NK-92 treated with Interleukin-12 subunit alpha and Interleukin-12 subunit beta, amount 100 ng/mL, for 24 hours (cell line): ENCODE measurements at regions not wholly inside any gene's neighbourhood (a gene's known extent, or its start where the extent isn't known, plus 50 kb on each side); places are given as distances from the start of the nearest gene placed in this dataset.

ENCODE experiments used
- DNase-seq: peaks from one replicate; lab custom pipeline; 2025; lab: John Stamatoyannopoulos, UW

DNA sequence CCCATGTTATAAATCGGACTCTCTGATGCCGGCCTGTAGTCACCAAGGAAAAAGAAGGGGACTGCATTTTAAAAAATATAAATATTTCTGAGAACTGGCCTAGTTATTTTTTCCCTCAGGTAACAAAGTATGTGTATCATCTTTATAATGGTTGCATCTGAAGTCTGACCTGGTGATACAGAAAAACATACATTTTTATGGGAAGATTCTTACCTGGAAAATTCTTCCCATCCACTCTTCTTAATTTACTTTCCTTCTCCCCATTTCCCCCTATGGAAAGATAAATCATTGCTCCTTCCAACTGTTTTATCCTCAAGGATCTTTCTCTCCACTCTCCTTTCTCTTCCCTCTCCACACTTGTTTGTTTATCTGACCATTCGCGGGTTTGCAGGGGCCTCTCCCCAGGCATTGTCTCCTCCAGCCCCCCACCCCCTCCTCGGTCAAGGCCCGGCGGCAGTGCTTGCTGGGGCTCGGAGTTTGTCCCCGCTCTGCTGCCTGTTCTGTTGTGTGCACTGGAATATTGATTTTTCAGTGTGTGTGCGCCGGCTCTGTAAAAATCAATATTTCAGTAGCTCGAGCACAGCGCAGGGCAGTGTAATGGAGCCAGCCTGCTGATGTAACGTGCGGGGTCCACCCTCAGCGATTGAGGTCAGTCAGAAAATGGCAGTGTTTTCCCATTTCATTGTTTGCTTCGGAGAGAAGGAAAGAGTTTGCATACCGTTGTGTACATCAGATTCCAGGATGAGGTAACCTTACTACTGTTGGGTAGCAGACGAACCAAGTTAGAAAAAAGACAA is 199.5 kb upstream of the NFE2L3 start:
- no peak for DNase-seq

DNA sequence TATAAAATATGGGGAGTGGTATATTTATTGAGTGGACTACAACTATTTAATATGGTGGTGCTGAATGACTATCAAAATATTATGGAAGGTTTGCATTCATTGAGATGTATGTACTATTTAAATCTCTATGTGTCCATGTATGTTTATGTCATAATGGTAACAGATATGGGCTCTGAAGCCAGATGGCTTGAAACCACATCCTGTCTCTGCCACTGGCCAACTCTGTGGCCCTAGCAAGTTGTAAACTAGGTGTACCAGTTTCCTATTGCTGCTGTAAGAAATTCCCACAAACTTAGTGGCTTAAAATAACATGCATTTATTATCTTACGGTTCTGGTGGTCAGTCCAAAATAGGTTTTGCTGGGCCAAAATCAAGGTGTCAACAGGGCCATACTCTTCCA is 198.1 kb upstream of the NFE2L3 start:
- DNase-seq = no peak

DNA sequence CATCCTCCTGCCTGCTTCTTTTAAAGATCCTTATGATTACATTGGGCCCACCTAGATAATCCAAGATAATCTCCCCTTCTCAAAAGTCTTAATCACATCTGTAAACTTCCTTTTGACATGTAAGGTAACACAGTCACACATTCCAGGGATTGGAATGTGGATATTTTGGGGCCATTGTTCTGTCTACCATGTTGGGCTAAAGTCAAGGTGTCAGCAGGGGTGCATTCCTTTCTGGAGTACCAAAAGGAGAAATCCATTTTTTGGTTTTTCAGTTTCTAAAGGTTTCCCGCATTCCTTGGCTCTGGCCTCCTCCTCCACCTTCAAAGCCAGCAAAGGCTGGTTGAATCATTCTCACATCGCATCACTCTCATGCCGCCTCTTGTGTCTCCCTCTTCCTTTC is 197.6 kb upstream of the NFE2L3 start:
- DNase-seq = no peak

DNA sequence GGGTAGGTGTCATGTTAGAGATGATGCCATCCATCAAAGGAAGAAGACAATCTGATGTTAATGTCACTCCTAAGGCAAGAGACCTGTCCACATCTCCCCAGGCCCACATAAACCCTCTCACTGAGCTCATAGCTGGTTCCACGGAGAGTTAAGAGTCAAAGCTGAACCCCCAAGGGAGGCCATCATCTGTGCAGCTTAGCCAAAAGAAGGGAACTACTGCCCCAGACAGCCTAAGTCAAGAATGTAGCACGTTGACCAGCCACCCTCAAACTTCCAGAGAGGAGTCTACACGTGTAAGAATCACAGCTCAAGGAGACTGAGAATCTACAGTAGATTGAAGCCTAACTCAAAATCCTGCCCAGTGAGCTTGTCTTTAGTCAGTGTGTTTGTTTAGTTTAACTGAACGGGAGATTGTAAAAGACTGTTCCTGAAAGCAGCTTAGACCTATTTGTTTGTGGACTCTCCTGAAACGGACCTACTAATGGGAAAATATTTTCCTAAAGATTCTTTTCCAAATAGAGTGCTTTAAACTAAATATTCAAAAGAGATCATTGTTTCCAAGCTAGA is 192.7 kb upstream of the NFE2L3 start:
- no peak for DNase-seq

DNA sequence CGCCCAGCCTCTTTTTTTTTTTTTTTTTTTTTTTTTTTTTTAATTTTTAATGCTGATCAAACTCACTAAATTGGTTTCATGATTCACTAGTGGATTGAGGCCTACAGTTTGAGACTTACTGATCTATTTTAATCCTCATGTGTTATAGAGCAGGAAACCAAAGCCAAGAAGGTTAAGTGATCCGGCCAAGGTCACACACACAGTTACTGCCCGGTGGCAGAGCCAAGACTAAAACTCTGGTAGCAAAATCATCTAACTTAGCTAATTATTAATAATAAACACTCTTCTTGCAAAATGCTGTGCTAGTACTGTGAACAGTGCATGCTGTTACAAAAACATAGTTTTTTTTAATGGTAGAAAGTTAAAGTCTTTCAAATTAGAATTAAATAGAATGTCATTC is 188.3 kb upstream of the NFE2L3 start:
- no peak for DNase-seq

DNA sequence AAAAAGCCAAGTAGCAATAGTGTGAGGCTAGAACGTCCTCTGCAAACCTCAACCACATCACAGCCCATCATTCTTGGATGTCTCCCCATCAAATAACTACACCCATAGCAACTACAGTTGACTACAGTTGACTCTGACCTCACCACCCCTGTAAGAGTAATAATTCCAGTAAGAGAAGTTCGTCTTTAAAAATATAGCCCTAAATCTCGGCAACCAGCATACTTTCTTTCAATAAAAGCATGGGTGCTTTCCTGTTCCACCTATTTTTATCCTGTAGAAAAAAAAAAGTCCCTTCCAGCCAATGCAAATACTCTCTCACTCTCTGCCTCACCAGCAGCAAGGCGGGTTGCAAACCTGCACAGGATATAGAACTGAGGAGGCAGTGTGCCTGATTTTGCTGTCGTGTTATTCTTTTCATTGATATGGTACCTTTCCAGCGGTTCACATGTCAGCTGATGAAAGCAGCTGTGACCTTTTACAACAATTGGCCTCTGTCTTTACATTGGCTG is 187.5 kb upstream of the NFE2L3 start:
- no peak for DNase-seq

DNA sequence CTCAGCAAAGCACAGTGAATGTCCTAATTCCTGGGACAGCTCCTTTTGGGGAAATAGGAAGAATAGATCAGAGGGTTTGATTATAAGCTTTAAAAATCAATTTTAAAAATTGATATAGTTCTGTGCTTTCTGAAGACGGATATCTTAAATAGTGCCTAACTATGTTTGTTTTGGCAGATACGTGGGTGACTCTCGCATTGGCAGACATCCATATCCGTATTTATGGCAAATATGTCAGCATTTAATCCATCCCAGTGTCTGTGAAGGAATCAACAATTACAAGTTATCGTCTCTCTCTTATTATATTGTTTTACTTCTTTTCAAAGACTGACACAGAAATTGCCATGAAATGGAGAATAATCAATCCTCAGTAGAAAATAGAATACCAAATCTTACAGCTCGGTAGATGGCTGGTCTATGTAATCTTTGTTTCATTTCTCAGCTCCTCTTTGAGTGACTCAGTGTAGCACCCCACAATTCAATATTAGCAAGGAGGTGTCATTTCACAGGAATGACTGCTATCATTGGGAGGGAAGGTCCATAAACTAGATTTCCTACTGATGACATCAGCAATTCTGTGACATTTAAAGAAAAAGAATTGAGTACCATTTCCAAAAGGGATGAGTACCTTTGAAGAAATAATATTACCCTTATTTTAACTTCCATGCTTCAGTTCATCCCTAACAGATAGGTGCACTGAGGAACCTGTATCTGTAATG is 186.4 kb upstream of the NFE2L3 start:
- no peak for DNase-seq

DNA sequence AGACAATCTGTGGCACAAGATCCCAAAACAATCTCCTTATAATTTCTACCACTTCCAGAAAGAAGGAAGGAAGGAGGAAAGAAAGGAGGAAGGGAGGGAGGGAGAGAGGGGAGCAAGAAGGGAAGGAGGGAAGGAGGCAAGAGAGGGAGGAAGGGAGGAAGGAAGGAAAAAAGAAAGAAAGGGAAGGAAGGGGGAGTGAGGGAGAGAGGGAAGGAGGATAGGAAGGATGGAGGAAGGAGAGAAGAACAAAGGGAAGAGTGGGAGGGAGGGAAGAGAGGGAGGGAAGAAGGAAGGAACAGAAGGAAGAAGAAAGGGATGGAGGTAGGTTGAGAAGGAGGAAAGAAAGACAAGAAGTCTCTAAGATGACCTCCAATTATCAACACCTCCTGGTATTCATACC is 185.5 kb upstream of the NFE2L3 start:
- DNase-seq = no peak

DNA sequence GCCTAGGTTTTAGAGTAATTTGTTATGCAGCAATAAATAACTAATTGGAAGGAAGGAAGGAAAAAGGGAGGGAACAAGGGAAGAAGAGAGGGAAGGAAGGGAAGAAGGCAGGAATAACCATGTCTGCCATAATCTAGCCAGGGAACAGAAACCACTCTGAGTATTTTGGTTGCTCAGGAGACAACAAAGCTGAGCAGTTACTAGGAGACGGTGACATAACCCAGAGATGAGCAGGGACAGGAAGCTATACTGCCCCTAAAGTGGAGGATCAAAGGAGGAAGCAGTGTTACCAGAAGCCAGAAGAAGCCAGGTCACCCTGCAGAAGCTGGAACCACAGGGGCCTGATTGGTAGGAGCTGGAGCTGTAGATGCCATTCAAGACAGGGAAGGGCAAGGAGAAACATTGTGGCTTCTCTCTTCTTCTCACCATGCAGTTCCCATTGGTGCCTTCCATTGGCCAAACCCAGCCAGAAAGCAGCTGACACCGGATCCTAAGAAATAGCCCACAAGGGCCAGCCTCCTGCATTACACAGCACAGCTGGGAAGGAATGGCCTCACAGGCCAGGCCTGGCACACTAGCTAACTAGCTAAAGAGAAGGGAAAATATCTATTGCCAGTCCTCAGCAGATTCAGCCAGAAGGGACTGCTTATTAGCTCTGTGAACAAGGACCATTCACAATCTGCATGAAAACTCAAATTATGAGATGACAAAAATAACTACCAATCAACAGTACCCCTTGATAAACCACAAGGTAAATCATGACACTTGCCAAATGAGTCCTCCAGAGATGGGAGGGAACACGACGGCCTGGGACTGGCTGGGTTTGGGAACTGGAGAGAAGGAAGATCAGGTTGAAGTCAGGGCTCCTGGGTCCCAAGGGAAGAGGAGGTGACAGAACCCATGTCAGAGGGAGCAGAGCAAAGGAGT is 184.5 kb upstream of the NFE2L3 start:
- no peak for DNase-seq

DNA sequence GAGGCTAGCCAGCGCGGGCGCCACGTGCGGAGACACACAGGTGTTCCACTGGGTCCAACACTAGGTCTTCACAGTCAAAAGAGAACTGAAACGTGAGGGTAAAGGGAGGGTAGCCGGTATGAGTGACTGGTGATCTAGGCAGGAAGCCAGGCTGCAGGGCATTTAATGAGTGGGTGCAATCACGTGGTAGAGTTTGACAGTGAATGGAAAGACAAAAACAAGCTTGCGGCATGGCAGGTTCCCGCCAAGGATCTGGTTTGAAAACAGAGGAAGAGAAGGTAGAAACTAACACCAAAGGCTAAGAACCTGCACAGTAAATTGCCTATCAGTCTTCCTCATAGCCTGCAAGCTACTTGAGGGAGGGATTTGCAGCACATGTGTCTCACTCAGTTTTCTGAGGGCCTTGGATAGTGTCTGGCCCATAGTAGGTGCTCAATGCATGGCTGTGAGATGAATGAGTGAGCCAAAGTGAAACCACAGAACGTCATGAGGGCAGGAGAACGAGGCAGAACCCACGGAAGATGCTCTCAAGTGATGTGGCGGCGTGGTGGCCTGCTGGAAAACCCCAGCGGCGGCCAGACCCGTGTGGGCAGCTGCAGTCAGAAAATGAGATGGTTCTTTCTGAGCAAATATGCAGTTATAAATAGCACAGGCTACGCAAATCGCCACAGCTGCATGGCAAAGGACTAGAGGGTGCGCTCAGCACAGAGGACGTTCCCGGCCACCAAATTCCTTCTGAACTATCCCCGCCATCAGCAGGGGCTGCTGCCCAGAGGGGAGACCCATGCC is 183.6 kb upstream of the NFE2L3 start:
- no peak for DNase-seq

DNA sequence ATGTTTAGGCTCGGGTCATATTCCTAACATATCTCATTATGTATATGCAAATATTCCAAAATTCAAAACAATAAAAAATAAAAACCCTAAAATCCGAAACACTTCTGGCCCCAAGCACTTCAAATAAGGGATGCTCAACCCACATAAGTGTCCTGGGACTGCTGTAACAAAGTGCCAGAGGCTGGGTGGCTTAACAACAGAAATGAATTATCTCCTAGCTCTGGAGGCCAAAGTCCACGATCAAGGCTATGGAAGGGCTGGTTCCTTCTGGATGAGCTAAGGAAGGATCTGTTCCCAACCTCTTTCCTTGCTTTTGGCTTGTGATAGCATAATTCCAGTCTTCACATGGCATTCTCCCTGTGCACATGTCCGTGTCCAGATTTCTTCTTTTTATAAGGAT is 181.6 kb upstream of the NFE2L3 start:
- DNase-seq = no peak

DNA sequence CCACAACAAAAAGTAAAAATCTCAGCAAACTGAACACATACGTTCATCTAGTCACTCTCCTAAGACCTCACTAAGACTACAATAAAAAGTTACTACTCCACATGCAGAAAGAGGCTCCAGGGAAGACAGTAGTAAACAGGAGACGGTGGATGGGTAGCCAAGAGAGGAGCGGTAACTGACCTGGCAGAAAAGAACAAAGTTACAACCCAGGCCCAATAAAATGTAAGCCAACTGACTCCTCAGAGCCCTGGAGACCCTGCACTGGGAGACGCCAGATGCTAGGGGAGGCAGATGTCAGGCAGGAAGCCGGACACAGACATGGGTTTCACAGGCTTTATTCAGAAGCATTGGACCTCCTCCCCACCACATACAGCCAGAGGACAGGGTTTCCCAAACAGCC is 181.1 kb upstream of the NFE2L3 start:
- no peak for DNase-seq

DNA sequence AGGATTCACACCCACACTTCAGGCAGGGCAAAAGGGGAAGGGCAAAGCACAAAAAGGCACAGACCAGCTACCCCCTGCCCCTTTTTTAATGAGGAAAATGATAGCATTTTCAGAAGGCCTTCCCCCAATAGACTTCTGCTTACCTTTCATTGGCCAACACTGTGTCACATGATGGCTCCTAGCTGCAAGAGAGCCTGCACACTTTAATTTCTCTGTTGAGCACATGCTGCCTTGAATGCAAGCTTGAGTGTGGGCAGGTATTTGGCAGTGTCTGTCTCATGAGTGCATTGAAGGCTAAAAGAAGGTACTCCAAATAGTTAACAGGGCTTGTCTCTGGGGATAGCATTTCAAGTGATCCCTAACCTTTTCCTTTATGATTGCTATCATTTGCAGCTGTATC is 175.4 kb upstream of the NFE2L3 start:
- DNase-seq = no peak

DNA sequence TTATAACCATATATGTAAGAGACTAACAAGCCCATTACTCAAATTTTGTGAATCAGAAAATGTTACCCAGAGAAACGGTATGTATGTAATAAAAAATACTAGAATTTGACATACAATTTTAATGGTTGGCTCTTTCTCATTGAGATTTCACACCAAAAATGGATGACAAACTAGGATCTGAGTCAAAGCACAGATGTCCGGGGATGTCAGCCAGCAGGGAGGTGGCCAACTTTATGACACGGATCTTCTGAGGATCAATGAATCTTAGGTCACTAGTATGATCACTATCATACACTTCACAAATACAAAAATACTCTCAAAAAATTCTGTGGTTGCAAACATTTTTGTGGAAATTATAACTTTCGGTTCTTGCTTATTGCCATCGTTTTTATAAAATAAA is 173.5 kb upstream of the NFE2L3 start:
- no peak for DNase-seq

DNA sequence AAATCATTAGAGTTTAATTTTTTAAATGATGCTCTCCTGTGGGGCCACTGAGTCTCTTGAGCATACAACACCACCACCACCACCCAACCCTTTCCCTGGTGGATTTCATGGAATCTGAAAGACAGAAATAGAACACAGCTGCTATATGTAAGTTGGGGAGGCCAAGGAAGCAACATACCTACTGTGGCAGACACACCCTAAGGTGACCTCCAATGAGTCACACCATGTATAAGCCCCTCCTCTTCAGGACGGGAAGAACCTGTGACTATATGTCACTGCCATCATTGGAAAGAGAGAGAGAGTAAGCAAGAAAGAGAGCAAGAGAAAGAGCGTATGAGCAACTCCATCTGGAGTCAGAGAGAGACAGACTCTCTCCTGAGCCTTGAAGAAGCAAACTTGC is 172.4 kb upstream of the NFE2L3 start:
- DNase-seq = no peak

DNA sequence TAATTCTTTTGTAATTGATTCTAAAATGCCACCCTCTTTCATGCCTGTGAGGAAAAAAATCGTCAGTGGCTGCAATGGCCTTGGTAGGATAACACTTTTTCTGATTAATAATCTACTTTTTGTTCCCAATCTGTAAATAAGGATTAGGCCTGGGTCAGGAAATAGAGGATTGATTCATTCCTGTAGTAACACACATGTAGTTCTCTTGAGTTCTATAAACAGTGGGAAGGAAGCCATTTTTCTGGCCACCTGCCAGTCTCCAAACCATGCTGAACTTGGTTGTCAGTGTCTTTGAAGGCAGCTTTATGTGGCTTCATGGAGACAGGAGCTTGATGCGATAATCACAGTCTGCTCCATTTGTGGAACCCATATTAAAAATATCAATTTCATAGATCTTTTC is 169.3 kb upstream of the NFE2L3 start:
- no peak for DNase-seq

DNA sequence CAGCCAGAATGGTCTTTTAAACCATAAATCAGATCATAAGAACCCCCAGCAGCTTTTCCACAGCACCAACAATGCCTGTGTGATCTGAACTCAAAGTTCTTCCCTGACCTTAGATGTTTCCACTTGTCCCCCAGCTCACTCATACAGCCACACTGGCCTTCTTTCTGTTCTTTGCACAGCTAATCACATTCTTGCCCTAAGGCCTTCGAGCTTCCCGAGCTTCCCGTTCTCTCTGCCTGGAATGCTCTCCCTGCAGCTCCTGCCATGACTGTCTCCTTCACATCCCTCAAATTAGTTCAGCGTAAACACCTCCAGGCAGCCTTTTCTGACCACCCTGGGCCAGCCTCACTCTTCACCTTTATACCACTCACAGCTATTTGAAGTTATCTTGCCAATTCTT is 166.8 kb upstream of the NFE2L3 start:
- DNase-seq = no peak

DNA sequence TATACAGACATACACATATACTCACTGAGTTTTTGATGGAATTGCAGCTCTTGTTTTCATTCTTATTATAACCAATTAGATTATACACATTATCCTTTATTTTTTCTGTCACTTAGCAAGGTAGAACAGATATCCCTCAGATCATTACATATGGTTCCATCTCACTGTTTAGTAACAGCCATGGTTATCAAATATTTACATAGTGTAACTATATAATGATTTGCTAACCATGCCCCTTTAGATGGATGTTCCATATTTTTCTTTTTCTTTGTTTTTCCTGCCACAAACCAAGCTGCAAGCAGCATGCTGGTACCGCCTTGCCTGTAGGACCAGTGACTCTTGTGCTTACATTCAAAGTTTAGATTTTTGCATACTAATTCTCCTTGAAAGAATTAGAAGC is 163.4 kb upstream of the NFE2L3 start:
- no peak for DNase-seq

DNA sequence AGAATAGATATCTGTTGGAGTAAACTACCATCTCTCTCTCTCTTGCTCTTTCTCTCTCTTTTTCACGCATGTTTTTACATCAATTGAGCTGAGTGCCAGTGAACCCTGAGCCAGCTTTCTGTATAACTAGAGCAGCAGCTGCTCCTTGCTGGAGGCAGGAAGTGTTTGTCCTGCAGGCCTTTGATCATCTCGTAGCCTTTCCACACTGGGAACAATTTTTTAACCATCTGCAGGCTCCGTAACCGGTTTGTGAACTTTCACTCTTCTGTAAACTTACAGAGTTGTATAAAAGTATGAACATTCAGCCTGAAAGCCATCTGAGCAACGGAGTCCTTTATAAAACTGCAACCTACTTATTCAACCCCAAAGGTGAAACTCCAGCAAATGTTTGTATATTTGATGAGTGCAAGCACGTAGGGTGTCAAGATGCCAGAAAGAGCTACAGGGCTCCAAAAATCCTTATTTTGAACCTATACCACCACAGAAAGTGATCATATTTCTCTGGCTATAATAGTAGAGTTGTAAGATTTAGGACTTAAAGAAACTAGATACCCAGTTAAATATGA is 162.8 kb upstream of the NFE2L3 start:
- no peak for DNase-seq

DNA sequence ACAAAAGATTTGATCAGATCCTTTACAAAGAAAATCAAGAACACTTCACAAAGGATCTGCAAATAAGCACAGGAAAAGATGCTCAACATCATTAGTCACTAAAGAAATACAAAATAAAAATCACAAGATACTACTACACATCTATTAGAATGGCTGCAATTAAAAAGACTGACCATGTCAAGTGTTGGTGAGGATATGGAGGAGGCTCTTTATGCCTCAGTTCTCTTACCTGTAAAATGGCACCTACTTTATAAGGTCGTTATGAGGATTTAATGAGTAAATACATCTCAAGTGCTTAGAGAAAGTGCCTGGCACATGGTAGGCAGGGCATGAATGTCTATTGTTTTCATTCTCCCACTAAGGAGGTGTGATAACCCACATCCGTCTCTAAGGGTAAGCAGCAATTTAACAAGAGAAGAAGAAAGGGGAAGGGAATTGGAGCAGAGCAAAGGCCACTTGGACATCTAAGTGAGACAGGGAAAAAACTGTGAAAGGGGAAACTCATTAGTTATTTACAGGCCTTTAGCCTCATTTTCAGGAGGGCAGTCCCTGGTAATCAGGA is 157.5 kb upstream of the NFE2L3 start:
- DNase-seq = no peak

DNA sequence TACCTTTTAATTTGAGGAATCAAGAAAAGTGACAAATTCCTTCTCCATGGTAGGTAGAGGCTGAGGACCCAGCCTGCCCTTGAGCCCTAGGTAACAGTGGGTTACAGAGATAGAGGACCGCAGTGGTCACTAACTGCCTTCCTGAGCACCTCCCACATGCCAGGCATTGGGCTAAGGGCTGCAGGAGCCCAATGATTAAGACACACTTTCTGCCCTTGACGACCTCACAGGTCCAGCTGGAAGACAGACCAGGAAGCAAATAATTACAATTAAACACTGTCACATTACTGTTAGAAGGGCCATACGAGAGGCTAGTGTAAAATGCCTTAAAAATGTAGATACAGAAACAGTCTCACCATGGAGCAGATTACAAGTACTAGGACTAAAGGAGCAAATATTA is 156.8 kb upstream of the NFE2L3 start:
- no peak for DNase-seq
